Prostate gland (tissue), 2 donors: ENCODE measurements at regions not wholly inside any gene's neighbourhood (a gene's known extent, or its start where the extent isn't known, plus 50 kb on each side); places are given as distances from the start of the nearest gene placed in this dataset.

Experiments
- CTCF ChIP-seq, 4 experiments: fragments of 200-600 bp in 2 of 4; fragments of 450-650 bp in 2 of 4; sonication (generic) in 2 of 4; IDR thresholded peaks; 1 replicate in 3 of 4; 2 replicates in 1 of 4; pipeline ENCODE4 v1.5.1; 2016 to 2019; ENCODE audit warnings: antibody characterized with exemption in 4 of 4, mild to moderate bottlenecking in 2 of 4, moderate library complexity in 2 of 4
- POLR2A ChIP-seq: fragments of 450-650 bp; IDR thresholded peaks from one replicate; pipeline ENCODE4 v1.6.1; 2016; ENCODE audit warnings: antibody characterized with exemption, mild to moderate bottlenecking
- POLR2AphosphoS5 ChIP-seq: sonication (generic); formaldehyde crosslinking; IDR thresholded peaks from one replicate; pipeline ENCODE4 v1.6.1; 2017; ENCODE audit warnings: antibody characterized with exemption

GRCh38 chr2:236994361-236994760 lies 91.3 kb upstream of the COPS8 start:
- TF ChIP-seq POLR2AphosphoS5, result no peak
- no peak for TF ChIP-seq CTCF (IDR thresholded peaks at IDR 0.05)
- no peak for TF ChIP-seq POLR2A
